AG10803 (cell line): ENCODE measurements at regions not wholly inside any gene's neighbourhood (a gene's known extent, or its start where the extent isn't known, plus 50 kb on each side); places are given as distances from the start of the nearest gene placed in this dataset.

Source experiments
- DNase-seq: peaks from one replicate; pipeline ENCODE4 v3.0.0; 2010; ENCODE audit warnings: low read depth
- H3K4me3 ChIP-seq: 2 replicates; pipeline ENCODE4 v1.5.1; 2011; ENCODE audit warnings: mild to moderate bottlenecking, low read length, control low read depth
- CTCF ChIP-seq: conservative IDR thresholded peaks from 2 replicates; pipeline ENCODE4 v1.5.1; 2011; ENCODE audit warnings: mild to moderate bottlenecking, low read length, control low read depth, inconsistent platforms

DNA sequence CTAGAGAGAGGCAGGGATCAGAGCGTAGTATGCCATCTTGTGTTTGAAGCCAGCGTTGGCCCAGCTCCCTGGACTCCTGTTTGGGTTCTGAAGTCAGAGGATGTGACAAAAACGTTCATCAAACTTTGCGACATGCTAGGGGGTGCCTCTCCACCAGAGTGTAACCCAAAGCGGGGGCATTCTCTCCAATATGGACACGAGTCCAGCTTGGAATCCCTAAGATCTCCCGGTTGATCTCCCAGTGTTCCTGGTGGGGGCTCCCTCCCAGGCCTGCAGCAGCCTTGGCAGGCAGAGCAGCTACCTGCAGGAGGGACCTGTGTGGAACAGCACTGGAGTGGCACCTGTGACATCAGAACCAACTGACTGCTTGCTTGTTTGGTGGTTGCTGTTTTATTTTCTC lies 218.8 kb upstream of the ECI2 start:
- H3K4me3 ChIP-seq: no peak overlapping the region
- no peak for DNase-seq
- TF ChIP-seq CTCF: no peak

GRCh38 chr6:4352731-4353130 lies 217.4 kb upstream of the ECI2 start:
- no peak overlapping the region for H3K4me3 ChIP-seq
- peak; percentile 16 for DNase-seq
- no peak for TF ChIP-seq CTCF

- no peak for DNase-seq
- TF ChIP-seq CTCF: no peak; the same call in 1 of the 2 replicates
- H3K4me3 ChIP-seq: peak overlapping the region; percentile 50
These were observed 216.9 kb upstream of the ECI2 start for GRCh38 chr6:4352322-4352669.

DNA sequence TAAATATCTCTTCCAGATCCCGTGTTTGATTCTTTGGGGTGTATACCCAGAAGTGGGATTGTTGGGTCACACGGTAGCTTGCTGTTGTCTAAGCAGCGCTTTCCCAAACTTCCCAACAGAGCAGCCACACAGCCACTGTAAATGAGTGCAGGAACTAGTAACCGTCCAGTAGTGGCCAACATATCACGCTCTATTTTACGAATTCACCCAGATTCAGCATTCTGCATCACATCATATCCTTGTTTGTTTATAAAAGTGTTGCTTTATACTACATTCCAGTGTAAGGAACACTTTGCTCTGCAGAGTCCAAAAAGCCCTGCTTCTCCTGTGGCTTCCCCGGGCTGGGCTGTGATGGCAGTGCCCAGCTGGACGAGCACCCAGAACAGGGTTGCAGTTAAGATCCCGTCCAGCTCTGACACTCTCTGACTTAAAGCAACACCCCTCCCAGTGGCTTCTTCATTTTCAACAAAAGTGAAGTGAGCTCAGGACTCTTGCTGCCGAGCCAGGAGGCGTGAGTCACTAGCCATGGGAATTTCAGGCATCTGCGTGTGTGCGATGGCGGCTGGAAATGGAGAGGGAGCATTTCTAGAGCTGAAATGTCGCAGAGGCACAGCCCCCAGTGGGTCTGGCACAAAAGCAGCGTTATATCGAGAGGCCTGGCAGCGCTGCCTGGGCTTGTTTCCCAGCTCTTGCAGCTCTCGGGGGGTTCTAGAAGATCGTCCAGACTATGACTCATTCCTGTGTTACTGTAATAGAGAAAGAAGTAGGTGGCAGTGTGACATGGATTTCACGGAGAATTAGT lies 216.3 kb upstream of the ECI2 start:
- DNase-seq: peak; percentile 97
- H3K4me3 ChIP-seq: peak overlapping the region; percentile 50
- peak; percentile 23; the same call in 1 of the 2 replicates for TF ChIP-seq CTCF

DNA sequence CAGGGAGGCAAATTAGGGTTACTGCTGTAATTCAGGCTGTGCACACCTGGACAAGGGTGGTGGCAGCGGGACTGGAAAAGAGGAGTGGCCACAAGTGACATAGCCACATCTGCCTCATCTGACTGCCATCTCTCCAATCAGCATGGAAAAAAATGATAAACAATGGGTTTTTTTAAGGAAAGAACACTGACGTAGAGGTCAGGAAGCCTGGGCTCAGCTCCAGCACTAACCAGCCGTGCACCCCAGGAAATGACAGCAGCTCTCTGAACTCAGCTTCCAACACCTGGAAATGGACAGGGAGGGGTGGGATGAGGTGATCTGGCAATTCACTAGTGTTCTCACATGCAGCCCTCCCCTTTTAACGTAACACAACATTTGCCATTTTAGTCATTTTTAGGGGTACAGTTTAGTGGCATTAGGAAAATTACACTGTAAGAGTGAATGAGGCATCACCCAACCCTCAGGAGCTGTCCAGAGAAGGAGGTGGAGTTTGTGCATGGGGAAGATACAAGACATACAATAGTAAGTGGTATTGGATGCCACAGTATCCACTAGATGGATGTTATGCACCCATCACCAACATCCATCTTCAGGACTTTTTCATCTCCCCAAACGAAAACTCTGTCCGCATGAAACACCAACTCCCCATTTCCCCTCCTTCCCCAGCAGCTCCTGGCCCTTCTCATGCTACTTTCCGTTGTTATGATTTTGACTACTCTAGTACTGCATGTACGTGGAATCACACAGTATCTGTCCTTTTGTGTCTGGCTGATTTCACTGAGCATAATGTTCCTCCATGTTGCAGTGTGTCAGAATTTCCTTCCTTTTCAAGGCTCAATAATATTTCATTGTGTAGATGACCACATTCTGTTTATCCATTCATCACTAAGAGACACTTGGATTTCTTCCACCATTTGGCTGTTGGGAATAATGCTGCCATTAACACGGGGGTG lies 215.5 kb upstream of the ECI2 start:
- no peak for DNase-seq
- TF ChIP-seq CTCF: no peak
- H3K4me3 ChIP-seq: no peak overlapping the region

DNA sequence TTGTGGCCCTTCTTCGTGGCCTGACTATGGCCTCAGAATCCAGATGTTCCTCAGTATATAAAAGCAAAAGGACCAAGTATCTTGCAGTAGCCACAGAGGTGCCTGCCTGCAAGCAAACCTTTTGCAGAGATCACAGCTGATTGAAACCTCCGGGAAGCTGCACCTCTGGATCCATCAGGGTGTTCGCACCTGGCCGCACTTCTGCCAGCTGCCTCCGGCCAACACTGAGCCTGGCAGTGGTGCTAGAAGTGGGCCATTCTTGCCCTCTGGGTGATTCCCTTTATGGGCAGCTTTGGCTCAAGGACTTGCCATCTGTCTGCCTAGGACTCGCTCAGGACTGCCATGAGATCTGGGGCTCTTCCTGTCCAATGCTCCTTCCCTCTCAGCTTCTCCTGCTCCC lies 214.6 kb upstream of the ECI2 start:
- H3K4me3 ChIP-seq: no peak overlapping the region
- DNase-seq: no peak
- TF ChIP-seq CTCF: no peak
